ENCODE measurements at regions not wholly inside any gene's neighbourhood (a gene's known extent, or its start where the extent isn't known, plus 50 kb on each side); places are given as distances from the start of the nearest gene placed in this dataset.

DNA sequence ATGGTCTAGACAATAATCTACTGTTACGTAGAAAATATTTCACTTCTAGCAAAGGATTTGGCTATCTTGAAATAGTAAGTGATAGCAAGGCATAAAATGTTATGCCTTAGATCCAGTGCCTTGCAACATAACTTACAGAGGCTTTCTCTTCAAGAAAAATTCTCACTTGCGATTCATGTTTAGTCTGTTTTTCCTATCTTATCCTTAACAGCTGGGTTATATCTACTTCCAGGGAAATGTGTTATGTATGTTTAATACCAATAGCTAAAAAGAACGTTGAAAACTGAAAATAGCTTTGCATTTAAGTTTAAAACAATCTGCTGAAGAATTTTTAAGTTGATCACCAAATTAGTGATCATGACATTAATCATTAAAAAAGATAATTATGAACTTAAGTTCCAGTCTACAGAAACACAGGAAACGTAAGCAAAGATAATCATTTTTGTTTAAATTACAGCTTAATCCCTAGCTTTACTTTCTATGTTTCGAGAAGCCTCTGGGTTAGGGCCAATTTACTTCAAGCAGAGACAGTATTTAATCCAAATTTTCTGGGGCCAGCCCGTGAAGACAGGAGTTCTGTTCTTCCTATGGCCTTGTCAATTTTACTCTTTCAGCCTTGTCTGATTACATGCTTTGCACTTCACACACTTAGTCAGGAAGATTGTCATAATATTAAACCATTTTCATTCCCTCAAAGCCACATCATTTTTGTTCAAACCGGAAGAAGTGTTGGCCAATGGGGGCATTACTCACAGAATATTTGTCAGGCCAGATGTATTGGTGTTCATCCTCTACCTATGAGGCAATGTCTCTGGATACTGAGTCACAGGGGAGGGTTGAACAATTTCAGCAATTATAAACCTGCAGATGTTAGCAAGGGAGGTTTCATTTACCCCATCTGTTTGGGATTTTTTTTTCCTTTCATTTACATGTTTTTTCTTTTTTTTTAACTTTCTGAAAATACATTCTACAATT lies 1132.9 kb upstream of the ZEB2 start:
- no peak for ATAC-seq

DNA sequence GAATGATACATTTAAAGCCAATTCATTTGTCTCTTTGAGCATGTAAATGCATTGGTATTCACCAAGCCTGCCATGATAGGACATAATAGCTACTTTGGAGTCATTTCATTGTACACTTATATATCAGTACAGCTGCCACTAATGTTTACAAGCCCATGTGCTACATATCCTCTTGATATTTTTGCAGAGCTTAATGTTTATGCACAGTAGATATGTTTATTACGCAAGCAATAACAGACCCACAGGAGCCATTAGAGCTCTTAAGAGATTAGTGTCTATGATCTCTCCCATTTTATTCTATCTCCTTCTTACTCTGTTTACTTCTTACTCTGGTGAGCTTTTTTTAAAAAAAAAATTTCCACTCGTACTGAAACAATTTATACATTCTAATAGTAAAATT lies 1132.1 kb upstream of the ZEB2 start:
- no peak for ATAC-seq

DNA sequence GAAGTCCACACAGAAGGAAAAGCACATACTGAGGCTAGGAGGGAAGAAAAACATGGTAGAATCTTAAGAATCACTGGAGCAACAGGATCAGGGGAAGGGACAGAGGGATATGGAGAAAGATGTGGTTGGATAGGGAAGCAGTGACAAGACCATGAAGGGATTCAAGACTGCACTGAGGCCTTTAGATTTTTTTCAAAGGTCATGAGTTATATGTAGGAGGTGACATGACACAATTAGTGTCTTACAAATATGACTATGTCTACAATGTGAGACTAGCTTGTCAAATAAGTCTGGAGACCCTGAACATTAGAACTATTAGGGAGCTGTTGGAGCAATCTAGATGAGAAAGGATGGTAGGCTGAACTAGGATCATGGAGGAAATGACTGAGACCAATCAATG lies 1130.3 kb upstream of the ZEB2 start:
- no peak for ATAC-seq

GRCh38 chr2:145649061-145649460 lies 1129.1 kb upstream of the ZEB2 start:
- no peak for ATAC-seq

GRCh38 chr2:145644820-145645302 lies 1124.9 kb upstream of the ZEB2 start:
- no peak for ATAC-seq

DNA sequence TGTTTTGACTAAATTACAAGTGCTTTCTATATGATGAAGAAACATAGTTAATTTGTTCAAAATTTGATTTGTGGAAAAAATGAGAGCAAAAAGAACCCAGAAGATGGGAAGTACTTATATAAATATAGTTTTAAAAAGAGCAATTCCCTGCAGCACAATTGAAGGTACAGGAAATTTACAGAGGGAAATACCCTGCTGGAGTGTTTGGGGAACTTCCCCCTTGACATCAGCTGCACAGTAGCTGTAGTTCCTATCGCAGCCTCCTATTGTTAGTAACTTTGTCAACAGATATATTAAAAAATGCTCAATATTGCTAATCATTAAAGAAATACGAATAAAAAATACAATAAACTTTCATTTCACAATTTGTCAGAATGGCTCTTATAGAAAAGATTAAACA lies 1118.8 kb upstream of the ZEB2 start:
- no peak for ATAC-seq

DNA sequence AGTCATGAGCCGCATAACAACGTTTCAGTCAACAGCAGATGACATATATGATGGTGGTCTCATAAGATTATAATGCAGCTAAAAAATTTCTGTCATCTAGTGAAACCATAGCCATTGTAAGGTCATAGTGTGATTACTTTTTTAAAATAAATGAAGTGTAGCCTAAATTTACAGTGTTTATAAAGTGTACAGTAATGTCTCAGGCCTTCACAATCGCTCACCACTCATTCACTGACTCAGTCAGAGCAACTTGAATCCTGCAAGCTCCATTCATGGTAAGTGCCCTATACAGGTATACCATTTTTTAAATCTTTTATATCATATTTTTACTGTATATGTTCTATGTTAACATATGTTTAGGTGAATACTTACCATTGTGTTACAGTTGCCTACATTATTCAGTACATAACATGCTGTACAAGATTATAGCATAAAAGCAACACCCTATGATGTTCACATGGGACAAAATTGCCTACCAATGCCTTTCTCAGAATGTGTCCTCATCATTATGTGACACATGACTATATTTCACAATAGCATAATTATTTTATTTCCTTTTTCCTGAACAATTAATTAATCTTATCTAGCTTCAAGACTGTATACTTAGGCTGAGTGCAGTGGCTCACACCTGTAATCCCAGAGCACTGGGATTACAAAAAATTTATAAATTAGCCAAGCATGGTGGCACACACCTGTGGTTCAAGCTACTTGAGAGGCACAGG lies 1115.9 kb upstream of the ZEB2 start:
- no peak for ATAC-seq

- ATAC-seq, result no peak
Observed at GRCh38 chr2:145631561-145631960, 1111.6 kb upstream of the ZEB2 start.

GRCh38 chr2:145626301-145626700 lies 1106.4 kb upstream of the ZEB2 start:
- ATAC-seq, result no peak

DNA sequence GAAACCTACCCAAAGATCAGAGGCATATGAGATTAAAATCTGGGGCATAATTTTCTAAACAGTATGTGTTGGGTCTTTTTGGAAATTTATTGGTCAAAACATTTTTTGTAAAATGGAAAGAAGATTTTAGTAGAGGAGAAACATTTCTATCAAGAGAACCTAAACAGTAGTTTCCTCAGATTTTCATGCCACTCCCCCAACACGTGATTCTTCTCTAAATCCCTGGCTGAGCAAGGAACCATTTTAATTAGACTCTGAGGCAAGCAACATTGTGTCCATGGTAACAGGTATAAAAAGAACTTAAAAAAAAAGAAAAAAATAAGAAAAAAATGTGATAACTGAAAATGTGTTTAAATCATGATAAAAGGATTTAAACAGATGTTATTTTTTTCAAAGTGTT lies 1105.2 kb upstream of the ZEB2 start:
- no peak for ATAC-seq

DNA sequence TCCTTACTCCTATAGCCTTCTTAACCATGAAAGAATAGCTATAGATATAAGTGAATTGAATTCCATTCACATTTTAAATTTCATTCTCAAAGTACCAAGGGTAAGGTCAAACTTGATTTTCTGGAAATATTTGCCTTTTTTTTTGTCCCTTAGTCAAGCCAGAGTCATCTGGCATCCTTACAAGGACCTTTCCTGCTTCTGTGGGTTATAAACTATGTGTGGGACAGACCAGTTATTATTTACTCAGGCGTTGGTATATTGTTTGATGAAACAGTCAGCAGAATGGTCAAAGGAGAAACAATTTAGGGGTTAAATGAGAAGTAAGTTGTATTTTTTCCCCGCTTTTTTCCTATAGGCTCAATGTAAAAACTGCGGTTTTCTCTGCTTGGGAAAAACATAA lies 1103.2 kb upstream of the ZEB2 start:
- no peak for ATAC-seq

DNA sequence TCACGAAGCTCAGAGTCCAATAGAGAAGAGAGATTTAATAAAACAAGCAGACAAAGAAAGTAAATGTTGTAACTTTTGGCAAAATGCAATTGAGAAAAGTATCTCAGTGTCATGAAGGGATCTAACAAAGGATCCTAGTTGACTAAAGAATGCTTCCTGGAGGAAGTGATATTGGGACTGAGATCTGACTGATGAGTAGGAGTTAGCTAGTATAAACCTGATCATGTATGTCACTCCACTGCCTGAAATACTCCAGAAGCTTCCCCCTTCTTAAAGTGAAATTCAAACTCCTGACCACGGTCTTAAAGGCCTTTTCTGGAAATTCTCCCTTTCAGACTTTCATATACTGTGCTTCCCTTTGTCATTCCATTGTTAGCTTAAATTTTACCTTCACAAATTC lies 1102.4 kb upstream of the ZEB2 start:
- no peak for ATAC-seq

- no peak for ATAC-seq
Observed at GRCh38 chr2:145617906-145618305, 1098.0 kb upstream of the ZEB2 start.

- no peak for ATAC-seq
Observed at GRCh38 chr2:145617420-145617819, 1097.5 kb upstream of the ZEB2 start.

- ATAC-seq, result no peak
Observed at GRCh38 chr2:145615626-145616025, 1095.7 kb upstream of the ZEB2 start.

- no peak for ATAC-seq
Observed at GRCh38 chr2:145609951-145610350, 1090.0 kb upstream of the ZEB2 start.

- ATAC-seq, result no peak
Observed at GRCh38 chr2:145601361-145601925, 1081.5 kb upstream of the ZEB2 start.

DNA sequence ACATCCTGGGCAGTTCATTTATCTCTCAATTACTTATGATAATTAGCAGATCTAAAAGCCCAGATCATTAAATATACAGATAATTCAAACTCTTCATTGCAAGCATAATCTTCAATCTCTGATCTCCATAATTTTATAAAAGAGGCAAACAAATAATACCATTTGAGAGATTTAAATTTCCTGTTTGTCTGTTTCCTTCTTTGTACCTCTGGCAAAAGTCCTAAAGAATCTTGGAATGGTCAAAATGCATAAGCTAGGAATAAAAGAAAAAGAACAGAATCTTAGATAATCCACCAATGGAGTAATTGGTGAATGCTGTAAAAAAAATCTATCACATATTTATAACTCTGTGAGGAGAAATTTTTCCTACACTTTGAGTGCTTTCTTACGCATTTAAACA lies 1080.9 kb upstream of the ZEB2 start:
- no peak for ATAC-seq

DNA sequence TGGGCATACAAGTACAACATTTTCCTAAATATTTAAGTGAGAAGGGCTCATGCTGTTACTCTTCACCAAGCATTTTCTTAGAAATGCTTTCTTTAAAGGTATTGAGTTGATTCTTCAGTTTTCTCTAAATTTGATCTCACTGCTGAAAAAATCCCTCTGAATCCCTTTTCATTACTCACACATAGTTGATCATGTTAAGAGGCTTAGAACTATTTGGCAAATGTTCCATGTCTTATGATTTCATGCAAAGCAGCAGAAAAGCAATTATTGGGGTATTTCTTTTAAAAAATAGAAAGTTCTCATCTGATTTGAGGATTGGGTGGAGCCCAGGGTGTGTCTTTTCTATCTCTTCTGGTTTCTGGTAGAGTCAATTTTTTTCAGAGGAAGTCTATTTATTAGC lies 1079.8 kb upstream of the ZEB2 start:
- ATAC-seq, result no peak

GRCh38 chr2:145598434-145598833 lies 1078.5 kb upstream of the ZEB2 start:
- ATAC-seq, result no peak

DNA sequence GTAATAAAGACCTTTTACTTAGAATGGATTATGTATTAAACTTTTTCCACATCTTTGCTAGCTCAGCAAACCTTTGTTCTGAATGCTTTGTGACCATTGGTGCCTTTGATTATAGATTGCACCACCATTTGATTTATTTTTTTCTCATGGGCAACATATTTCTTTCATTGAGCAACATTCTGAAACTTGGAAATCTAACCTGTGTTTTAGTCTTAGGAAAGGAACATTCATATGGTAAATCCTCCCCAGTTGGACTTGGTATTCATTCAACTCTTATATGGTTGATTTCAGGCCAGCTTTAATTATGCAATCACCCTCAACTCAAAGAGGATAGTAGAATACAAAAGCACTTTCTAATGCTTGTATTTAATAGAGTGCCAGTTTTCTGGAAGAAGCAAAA lies 1077.9 kb upstream of the ZEB2 start:
- ATAC-seq, result no peak

DNA sequence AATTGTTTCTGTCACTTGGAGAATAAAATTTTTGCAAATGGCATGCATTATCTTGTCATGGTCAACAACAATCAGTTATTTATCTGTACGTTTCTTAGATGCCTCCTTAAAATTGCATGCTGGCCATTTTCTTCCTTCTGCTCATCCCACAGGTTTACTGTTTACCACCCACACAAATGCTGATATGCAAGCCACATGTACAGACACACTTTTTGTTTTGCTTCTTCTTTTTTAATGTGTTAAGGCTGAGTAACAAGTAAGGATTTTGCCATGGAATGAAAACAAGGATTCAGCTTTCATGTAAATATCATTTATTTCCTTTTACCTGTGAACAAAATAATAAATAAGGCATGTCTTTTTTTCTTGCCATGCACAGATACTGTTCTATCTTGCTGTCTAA lies 1077.1 kb upstream of the ZEB2 start:
- ATAC-seq, result no peak

GRCh38 chr2:145596416-145596815 lies 1076.5 kb upstream of the ZEB2 start:
- no peak for ATAC-seq

GRCh38 chr2:145595296-145595695 lies 1075.4 kb upstream of the ZEB2 start:
- ATAC-seq, result no peak
